Progenitor cell of endocrine pancreas (in vitro differentiated cells): ENCODE measurements at regions not wholly inside any gene's neighbourhood (a gene's known extent, or its start where the extent isn't known, plus 50 kb on each side); places are given as distances from the start of the nearest gene placed in this dataset.
A peak's percentile ranks its signal among the peaks of the same experiment; 100 is the strongest.

ENCODE experiments used
- DNase-seq: peaks from one replicate; pipeline ENCODE4 v3.0.0; 2021; ENCODE audit warnings: low spot score; ENCODE audit not compliant: unreplicated experiment
- H3K27ac Mint-ChIP-seq: 2 replicates; pipeline ENCODE4 v1.8.0; 2021; ENCODE audit warnings: mild to moderate bottlenecking, moderate library complexity, mixed read lengths
- H3K27me3 Mint-ChIP-seq: 2 replicates; pipeline ENCODE4 v1.8.0; 2021; ENCODE audit warnings: mixed read lengths
- H3K36me3 Mint-ChIP-seq: 2 replicates; pipeline ENCODE4 v1.8.0; 2022; ENCODE audit warnings: mixed read lengths; ENCODE audit not compliant: insufficient read depth
- H3K4me1 Mint-ChIP-seq: 2 replicates; pipeline ENCODE4 v1.8.0; 2021; ENCODE audit warnings: low read depth, mixed read lengths
- H3K4me3 Mint-ChIP-seq: 2 replicates; pipeline ENCODE4 v1.8.0; 2021; ENCODE audit warnings: low read depth, mild to moderate bottlenecking, moderate library complexity, mixed read lengths
- H3K9me3 Mint-ChIP-seq: 2 replicates; pipeline ENCODE4 v1.8.0; 2021; ENCODE audit warnings: low read depth, mixed read lengths
- TF ChIP-seq, protein P1 (sequence below): fragments of 200-600 bp; sonication (generic); IDR thresholded peaks from one replicate; pipeline ENCODE4 v1.5.0; 2021; ENCODE audit warnings: antibody characterized with exemption, mild to moderate bottlenecking; ENCODE audit not compliant: unreplicated experiment

DNA sequence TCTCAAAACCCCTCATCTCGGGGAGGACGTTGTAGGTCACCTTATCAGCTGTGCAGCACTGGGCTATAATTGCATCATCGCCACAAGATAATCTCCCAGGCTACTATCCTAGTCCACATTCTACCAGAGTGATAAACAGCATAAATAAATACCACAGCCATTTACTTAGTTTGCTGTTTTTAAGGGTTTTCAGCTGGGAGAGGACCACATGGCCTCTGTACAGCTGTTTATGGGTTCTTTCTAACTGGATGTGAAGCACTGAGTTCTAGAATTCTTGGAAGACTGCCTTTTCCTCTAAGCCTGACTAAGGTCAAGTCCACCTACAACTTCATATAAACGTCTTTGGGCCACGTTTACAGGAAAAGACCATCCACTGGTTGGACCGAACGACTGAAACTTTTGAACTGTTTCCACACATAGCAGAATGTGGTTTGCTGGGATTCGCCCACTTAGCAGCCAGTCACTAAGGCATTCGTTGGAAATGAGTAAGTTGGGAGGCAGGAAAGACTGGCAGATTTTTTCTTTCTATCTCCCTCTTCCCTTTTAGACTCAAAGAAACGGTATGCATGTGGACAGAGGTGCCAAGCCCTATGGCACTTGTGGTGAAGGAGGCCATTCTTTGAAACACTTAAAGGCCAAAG, 752.5 kb upstream of the SGCG start:
- TF ChIP-seq, protein P1, sequence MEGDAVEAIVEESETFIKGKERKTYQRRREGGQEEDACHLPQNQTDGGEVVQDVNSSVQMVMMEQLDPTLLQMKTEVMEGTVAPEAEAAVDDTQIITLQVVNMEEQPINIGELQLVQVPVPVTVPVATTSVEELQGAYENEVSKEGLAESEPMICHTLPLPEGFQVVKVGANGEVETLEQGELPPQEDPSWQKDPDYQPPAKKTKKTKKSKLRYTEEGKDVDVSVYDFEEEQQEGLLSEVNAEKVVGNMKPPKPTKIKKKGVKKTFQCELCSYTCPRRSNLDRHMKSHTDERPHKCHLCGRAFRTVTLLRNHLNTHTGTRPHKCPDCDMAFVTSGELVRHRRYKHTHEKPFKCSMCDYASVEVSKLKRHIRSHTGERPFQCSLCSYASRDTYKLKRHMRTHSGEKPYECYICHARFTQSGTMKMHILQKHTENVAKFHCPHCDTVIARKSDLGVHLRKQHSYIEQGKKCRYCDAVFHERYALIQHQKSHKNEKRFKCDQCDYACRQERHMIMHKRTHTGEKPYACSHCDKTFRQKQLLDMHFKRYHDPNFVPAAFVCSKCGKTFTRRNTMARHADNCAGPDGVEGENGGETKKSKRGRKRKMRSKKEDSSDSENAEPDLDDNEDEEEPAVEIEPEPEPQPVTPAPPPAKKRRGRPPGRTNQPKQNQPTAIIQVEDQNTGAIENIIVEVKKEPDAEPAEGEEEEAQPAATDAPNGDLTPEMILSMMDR: no peak
- no peak for DNase-seq
- peaks cover 3% of the 10 kb centered on the region for H3K9me3 Mint-ChIP-seq
- peaks cover 1% of the 10 kb centered on the region for H3K36me3 Mint-ChIP-seq
- H3K27ac Mint-ChIP-seq: peak overlapping the region; percentile 63
- H3K4me1 Mint-ChIP-seq: peaks cover 20% of the 10 kb centered on the region
- H3K4me3 Mint-ChIP-seq: no peak overlapping the region
- no peaks in the 10 kb centered on the region for H3K27me3 Mint-ChIP-seq

DNA sequence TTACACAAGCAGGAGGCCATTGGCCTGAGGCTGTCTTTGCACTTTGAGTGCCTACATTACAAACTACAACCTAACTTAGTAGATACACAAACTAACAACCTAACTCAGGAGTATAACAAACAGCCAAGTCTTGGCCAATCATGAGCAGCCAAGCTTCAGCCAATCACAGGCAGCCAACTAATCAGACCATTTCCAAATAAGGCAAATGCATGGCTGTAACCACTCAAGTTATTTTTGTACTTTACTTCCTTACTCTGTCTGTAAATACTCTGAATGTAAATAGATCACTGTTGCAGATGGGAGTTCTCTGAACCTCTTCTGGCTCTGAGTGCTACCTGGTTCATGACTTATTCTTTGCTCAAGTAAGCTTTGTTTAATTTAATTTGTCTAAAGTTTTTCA, 748.1 kb upstream of the SGCG start:
- TF ChIP-seq, protein P1: no peak
- H3K27ac Mint-ChIP-seq: no peak overlapping the region
- H3K9me3 Mint-ChIP-seq: peaks cover 3% of the 10 kb centered on the region
- peaks cover 1% of the 10 kb centered on the region for H3K36me3 Mint-ChIP-seq
- H3K4me1 Mint-ChIP-seq: peaks cover 9% of the 10 kb centered on the region
- no peaks in the 10 kb centered on the region for H3K27me3 Mint-ChIP-seq
- H3K4me3 Mint-ChIP-seq: no peak overlapping the region
- DNase-seq: no peak

DNA sequence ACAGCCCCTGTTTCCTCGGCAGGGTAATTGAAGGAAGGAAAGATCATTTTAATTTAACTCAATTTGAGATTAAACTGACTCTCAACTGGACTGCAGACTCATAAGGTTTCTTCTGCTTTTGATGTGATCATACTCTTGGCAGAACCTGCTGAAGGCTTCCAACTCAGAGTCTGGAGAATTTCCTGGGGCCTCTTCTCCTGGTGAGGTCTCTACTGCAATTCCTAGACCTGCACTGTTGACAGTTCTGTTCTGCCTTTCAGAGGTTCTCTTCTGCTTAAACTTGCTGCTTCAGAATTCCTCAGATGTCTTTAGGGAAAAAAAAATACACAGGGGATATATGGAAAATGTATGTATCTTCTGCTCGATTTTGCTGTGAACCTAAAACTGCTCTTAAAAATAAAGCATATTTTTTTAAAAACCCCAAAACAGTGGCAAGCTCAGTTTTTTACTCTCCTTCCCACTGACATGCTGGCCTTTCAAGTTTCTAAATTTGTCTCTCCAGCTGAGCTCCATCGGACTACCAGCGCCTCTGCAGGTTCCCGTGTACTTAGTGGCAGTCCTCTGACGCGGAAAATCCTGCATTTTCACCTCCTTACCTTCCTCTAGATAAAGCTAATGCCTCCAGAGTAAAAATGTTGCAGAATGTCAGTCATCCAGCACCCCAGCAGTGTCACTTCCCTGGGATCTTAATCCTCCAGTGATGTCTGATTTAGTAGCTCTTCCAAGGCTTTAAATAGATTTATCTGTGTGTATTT, 733.5 kb upstream of the SGCG start:
- DNase-seq: no peak
- Mint-ChIP-seq H3K36me3 (no peaks in the 10 kb centered on the region), H3K27me3 (no peaks in the 10 kb centered on the region), H3K9me3 (peaks cover 5% of the 10 kb centered on the region), H3K27ac (peak overlapping the region; percentile 44), H3K4me1 (peaks cover 25% of the 10 kb centered on the region), H3K4me3 (no peak overlapping the region)
- TF ChIP-seq, protein P1: peak; percentile 24

DNA sequence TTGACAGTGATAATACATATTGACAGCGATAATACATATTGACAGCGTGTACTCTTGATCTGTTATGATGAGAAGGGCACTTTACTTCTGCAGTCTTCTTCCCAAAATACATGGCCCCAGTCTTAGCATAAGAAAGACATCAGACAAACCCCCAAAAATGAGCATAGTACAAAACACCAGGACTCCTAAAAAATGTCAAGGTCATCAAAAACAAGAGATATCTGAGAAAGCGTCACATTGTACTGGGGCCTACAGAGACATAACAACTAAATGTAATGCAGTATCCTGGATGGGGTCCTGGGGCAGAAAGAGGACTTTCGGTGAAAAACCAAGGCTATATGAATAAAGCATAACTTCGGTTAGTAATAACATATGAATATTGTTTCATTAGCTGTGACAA, 731.5 kb upstream of the SGCG start:
- peaks cover 25% of the 10 kb centered on the region for H3K4me1 Mint-ChIP-seq
- no peak for DNase-seq
- no peak overlapping the region for H3K4me3 Mint-ChIP-seq
- H3K27me3 Mint-ChIP-seq: no peaks in the 10 kb centered on the region
- H3K9me3 Mint-ChIP-seq: no peaks in the 10 kb centered on the region
- H3K27ac Mint-ChIP-seq: no peak overlapping the region
- TF ChIP-seq, protein P1: no peak
- no peaks in the 10 kb centered on the region for H3K36me3 Mint-ChIP-seq

DNA sequence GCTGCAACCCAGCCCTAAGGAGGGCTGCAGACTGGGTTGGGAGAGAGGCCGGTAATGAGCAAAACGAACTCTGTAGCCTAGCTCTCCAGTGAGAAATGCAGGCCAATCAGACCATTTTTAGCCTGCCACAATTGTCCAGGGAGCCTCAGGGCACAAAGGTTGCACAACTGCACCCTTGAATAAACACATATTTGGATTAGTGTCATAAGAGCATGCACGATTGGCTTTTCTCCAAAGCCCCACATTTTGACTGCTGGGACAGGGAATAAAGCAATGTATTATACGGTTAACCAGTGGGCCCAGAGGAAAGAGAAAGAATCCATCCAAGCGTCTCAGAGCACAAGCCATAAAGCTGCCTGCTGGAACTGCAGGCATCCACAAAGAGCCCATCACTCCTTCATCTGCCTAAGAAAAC, 729.4 kb upstream of the SGCG start:
- no peaks in the 10 kb centered on the region for H3K9me3 Mint-ChIP-seq
- no peaks in the 10 kb centered on the region for H3K36me3 Mint-ChIP-seq
- TF ChIP-seq, protein P1: no peak
- no peak overlapping the region for H3K4me3 Mint-ChIP-seq
- no peaks in the 10 kb centered on the region for H3K27me3 Mint-ChIP-seq
- H3K27ac Mint-ChIP-seq: peak overlapping the region; percentile 89
- peaks cover 25% of the 10 kb centered on the region for H3K4me1 Mint-ChIP-seq
- no peak for DNase-seq
